Stimulated activated naive CD4-positive, alpha-beta T cell treated with Interleukin-2 at 50 U/mL for 16 hours (primary cell): ENCODE measurements at regions not wholly inside any gene's neighbourhood (a gene's known extent, or its start where the extent isn't known, plus 50 kb on each side); places are given as distances from the start of the nearest gene placed in this dataset.
"Not testable (repeated sequence)": the region's sequence is repeated elsewhere in the genome, so short reads cannot be mapped to it uniquely, and the experiment has no call there.

ENCODE experiments used
- DNase-seq: peaks from one replicate; lab custom pipeline; 2025; lab: John Stamatoyannopoulos, UW

DNA sequence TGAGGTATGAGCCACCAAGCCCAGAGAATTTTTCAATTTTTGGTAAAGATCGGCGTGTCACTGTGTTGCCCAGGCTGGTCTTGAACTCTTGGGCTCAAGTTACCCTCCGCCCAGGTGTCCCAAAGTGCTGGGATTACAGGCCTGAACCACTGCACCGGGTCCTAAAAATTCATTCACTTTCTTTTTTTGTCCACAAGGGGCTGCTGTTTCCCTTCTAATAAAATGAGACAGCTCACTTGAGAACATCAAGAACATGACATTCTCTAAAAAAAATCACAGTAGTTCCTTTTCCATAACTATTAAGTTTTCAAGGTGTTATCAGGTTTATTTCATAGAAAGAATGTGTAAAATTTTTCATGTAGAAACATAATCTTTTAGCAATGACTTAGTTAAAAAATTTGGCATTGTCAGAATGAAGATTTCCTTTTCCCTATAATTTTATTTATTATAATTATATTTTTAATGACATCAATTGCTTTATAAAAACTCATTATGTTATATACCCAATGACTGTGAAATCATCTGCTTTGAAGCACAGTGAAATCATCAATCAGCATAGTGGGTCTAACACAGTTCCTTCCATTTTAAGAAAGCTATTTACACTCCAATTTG lies 1723.8 kb upstream of the DEFB115 start:
- DNase-seq: not testable (repeated sequence)

DNA sequence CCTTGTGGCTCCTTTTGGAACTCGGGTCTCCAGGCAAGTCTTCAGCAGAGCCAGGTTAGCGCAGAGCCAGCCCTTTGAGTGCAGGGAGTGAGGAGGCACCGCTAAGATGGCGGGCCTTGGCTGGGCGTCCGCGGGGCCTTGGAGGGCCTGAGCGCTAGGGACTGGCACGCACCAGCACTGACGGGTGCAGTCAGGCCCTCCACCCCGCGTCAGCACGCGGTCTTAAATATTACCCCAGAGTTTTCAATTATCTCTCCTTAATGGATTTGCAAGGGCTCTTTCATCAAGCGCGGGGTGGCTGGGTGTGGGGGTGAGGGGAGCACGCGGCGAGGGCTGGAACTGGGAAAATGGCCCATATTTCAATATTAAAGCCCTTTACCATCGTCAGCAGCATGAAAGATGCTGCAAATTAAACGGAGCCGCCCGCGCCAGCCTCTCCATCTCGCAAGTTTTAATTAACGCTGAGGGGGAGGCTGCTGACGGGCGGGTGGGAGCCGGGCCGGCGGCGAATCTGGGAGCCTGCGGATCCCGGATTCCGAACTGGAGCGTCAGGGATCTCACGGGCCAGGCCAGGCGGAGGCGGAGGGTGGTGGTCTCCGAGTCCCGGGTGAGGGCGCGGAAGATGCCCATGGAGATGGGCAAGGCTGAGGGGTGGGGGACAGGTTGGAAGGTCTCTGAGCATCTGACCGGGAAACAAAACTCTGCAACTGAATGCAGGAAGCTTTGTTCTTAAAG lies 1690.4 kb upstream of the DEFB115 start:
- not testable (repeated sequence) for DNase-seq

DNA sequence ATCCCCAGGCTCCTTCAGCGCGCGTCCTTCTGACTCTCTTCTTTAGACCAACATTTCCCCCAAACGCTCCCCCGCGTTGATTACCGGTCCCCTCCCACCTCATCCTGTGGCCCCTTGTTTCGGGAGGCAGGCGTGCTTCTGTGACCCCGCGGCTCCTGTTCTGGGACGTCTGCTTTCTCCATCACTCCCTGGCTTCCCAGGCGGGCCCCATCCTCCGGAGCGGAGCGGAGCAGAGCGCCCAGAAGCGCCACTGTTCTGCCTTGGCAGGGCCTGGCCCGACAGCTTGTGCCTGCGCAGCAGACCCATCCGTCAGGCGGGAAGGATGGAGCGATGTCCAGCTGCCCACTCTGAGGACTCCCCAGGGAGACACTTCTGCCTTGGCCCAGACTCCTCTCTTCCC lies 1689.8 kb upstream of the DEFB115 start:
- not testable (repeated sequence) for DNase-seq

- DNase-seq: not testable (repeated sequence)
Observed at GRCh38 chr20:29570126-29570525, 1687.3 kb upstream of the DEFB115 start.

- not testable (repeated sequence) for DNase-seq
Observed at GRCh38 chr20:29589530-29589929, 1667.9 kb upstream of the DEFB115 start.

GRCh38 chr20:29604163-29604562 lies 1653.3 kb upstream of the DEFB115 start:
- DNase-seq: not testable (repeated sequence)

DNA sequence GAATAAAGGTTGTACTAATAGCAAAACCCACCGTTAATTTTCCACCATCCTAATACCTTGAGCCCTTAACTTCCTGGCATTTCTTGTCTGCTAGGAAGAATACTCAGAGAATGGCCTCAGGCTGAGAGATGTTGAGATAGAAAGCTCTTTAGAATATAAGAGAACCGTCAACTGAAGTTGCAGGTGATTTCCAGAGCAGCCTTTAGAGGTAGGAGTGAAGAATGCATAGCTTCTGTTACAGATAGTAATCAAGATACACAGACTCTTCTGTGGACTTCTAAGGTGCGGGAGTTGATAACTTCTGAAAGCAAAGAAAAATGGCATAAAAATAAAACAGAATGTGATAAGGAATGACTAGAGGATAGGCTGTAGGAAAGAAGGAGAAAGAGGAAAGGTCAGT lies 1651.3 kb upstream of the DEFB115 start:
- DNase-seq: not testable (repeated sequence)

DNA sequence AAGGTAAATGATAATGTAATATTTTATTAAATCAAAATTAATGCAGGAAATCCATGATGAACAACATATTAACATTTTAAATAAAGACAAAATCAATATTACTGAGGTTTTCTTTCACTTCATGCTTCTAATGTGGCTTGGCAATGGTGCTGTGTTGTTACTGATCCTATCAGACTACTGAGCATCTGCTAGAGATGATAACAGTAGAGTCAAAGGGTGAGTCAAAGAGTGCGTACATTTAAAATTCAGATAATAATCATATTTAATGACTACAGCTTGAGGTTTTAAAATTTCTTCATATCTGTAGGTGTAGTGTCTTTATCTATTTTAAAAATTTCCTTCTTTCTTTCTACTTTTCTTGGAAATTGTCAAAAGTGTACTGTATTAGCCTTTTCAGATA lies 1628.1 kb upstream of the DEFB115 start:
- DNase-seq: not testable (repeated sequence)
